K562 (cell line): ENCODE measurements at regions not wholly inside any gene's neighbourhood (a gene's known extent, or its start where the extent isn't known, plus 50 kb on each side); places are given as distances from the start of the nearest gene placed in this dataset.

ENCODE experiments used
- KDM1A ChIP-seq, 2 experiments: fragments of 450-650 bp; IDR thresholded peaks; 2 replicates each; pipeline ENCODE4 v1.6.1; 2016; ENCODE audit warnings: mild to moderate bottlenecking in 2 of 2
- PRMT5 ChIP-seq: sonication (generic); formaldehyde crosslinking; IDR thresholded peaks from 2 replicates; pipeline ENCODE4 v1.5.0; 2020; ENCODE audit warnings: missing genetic modification reagents
- TRIM28 ChIP-seq: fragments of 450-650 bp; IDR thresholded peaks from 2 replicates; pipeline ENCODE4 v1.6.1; 2017
- TF ChIP-seq, protein P1 (sequence below), 2 experiments: fragments of 450-650 bp in 1 of 2; sonication (generic) in 1 of 2; formaldehyde crosslinking in 1 of 2; IDR thresholded peaks; 2 replicates each; pipeline versions ENCODE4 v1.7.1 to v1.9.0; 2016 to 2022; ENCODE audit warnings: inconsistent platforms in 1 of 2, mild to moderate bottlenecking in 1 of 2, missing genetic modification reagents in 1 of 2
- TF ChIP-seq, protein P2 (sequence below): fragments of 200-800 bp; sonication (Bioruptor generic); IDR thresholded peaks from 2 replicates; pipeline ENCODE4 v1.6.1; 2017; ENCODE audit warnings: missing genetic modification characterization, missing compliant biosample characterization

DNA sequence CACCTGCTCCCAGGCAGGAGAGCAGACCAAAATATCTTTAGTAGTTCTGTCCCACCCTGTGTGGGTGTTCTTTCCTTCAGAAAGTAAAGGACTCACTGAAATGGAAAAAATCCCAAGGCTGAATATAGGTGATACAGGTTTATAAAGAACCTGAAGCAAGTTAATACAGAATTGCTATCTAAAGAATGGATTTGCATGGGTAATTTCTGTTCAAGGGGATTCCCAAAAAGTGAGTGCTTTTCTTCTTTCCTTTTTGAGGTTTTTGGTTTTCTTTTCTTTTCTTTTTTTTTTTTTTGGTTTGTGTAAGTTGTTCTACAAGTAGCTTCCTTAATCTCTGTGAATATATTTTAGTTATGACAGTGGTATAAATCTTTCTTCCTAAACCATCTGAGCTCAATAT lies 560.7 kb upstream of the BOD1L1 start (continued):
- TF ChIP-seq, protein P1, sequence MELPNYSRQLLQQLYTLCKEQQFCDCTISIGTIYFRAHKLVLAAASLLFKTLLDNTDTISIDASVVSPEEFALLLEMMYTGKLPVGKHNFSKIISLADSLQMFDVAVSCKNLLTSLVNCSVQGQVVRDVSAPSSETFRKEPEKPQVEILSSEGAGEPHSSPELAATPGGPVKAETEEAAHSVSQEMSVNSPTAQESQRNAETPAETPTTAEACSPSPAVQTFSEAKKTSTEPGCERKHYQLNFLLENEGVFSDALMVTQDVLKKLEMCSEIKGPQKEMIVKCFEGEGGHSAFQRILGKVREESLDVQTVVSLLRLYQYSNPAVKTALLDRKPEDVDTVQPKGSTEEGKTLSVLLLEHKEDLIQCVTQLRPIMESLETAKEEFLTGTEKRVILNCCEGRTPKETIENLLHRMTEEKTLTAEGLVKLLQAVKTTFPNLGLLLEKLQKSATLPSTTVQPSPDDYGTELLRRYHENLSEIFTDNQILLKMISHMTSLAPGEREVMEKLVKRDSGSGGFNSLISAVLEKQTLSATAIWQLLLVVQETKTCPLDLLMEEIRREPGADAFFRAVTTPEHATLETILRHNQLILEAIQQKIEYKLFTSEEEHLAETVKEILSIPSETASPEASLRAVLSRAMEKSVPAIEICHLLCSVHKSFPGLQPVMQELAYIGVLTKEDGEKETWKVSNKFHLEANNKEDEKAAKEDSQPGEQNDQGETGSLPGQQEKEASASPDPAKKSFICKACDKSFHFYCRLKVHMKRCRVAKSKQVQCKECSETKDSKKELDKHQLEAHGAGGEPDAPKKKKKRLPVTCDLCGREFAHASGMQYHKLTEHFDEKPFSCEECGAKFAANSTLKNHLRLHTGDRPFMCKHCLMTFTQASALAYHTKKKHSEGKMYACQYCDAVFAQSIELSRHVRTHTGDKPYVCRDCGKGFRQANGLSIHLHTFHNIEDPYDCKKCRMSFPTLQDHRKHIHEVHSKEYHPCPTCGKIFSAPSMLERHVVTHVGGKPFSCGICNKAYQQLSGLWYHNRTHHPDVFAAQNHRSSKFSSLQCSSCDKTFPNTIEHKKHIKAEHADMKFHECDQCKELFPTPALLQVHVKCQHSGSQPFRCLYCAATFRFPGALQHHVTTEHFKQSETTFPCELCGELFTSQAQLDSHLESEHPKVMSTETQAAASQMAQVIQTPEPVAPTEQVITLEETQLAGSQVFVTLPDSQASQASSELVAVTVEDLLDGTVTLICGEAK (IDR thresholded peaks at IDR 0.05): no peak
- TF ChIP-seq, protein P1 (CRISPR knock-in tag; IDR thresholded peaks at IDR 0.05): no peak
- TF ChIP-seq, protein P2, sequence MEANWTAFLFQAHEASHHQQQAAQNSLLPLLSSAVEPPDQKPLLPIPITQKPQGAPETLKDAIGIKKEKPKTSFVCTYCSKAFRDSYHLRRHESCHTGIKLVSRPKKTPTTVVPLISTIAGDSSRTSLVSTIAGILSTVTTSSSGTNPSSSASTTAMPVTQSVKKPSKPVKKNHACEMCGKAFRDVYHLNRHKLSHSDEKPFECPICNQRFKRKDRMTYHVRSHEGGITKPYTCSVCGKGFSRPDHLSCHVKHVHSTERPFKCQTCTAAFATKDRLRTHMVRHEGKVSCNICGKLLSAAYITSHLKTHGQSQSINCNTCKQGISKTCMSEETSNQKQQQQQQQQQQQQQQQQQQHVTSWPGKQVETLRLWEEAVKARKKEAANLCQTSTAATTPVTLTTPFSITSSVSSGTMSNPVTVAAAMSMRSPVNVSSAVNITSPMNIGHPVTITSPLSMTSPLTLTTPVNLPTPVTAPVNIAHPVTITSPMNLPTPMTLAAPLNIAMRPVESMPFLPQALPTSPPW: no peak
- TF ChIP-seq TRIM28 (no peak), KDM1A (IDR thresholded peaks at IDR 0.05) (no peak), PRMT5 (CRISPR knock-in tag) (no peak)
